ENCODE measurements at regions not wholly inside any gene's neighbourhood (a gene's known extent, or its start where the extent isn't known, plus 50 kb on each side); places are given as distances from the start of the nearest gene placed in this dataset.

DNA sequence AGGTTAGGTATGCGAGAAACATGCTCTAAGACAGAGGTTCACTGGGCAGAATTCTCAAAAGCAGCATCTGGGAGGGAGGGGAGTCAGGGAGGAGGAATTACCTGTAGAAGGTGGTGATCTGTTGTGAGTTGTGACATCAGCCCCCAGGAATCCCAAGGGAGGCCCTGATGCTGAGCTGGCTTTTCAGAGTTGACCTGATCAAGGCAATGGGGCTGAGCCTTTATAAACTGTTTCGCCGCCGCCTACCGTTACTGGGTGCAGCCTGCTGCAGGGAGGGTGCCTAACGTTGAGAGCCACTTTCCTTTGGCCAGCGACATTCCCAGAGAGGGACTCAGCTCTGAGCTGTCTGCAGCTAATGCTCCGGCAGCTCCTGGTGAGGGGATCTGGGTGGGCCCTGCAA, 257.9 kb upstream of the TMEM132C start:
- TF ChIP-seq, protein P1, sequence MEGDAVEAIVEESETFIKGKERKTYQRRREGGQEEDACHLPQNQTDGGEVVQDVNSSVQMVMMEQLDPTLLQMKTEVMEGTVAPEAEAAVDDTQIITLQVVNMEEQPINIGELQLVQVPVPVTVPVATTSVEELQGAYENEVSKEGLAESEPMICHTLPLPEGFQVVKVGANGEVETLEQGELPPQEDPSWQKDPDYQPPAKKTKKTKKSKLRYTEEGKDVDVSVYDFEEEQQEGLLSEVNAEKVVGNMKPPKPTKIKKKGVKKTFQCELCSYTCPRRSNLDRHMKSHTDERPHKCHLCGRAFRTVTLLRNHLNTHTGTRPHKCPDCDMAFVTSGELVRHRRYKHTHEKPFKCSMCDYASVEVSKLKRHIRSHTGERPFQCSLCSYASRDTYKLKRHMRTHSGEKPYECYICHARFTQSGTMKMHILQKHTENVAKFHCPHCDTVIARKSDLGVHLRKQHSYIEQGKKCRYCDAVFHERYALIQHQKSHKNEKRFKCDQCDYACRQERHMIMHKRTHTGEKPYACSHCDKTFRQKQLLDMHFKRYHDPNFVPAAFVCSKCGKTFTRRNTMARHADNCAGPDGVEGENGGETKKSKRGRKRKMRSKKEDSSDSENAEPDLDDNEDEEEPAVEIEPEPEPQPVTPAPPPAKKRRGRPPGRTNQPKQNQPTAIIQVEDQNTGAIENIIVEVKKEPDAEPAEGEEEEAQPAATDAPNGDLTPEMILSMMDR (IDR thresholded peaks at IDR 0.05; ENCODE audit: insufficient read depth, low read length) = no peak
- TF ChIP-seq POLR2AphosphoS5 (IDR thresholded peaks at IDR 0.05; ENCODE audit: low read depth) = no peak
- TF ChIP-seq, protein P2, sequence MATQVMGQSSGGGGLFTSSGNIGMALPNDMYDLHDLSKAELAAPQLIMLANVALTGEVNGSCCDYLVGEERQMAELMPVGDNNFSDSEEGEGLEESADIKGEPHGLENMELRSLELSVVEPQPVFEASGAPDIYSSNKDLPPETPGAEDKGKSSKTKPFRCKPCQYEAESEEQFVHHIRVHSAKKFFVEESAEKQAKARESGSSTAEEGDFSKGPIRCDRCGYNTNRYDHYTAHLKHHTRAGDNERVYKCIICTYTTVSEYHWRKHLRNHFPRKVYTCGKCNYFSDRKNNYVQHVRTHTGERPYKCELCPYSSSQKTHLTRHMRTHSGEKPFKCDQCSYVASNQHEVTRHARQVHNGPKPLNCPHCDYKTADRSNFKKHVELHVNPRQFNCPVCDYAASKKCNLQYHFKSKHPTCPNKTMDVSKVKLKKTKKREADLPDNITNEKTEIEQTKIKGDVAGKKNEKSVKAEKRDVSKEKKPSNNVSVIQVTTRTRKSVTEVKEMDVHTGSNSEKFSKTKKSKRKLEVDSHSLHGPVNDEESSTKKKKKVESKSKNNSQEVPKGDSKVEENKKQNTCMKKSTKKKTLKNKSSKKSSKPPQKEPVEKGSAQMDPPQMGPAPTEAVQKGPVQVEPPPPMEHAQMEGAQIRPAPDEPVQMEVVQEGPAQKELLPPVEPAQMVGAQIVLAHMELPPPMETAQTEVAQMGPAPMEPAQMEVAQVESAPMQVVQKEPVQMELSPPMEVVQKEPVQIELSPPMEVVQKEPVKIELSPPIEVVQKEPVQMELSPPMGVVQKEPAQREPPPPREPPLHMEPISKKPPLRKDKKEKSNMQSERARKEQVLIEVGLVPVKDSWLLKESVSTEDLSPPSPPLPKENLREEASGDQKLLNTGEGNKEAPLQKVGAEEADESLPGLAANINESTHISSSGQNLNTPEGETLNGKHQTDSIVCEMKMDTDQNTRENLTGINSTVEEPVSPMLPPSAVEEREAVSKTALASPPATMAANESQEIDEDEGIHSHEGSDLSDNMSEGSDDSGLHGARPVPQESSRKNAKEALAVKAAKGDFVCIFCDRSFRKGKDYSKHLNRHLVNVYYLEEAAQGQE (IDR thresholded peaks at IDR 0.05; ENCODE audit: insufficient replicate concordance, low read depth) = no peak
- TF ChIP-seq SPI1 (IDR thresholded peaks at IDR 0.05; ENCODE audit: borderline replicate concordance, low read depth) = no peak
- no peak for TF ChIP-seq GABPA (IDR thresholded peaks at IDR 0.05; ENCODE audit: low read depth)

All from HL-60 (cell line).